A673 (cell line): ENCODE measurements at regions not wholly inside any gene's neighbourhood (a gene's known extent, or its start where the extent isn't known, plus 50 kb on each side); places are given as distances from the start of the nearest gene placed in this dataset.

ENCODE experiments used
- BruUV-seq: library from RNA; stranded (reverse); fragments of 400-500 nt; replicated peaks from 2 replicates; lab custom pipeline; 2021; lab: Mats Ljungman, UMichigan
- CTCF ChIA-PET: fragments of 300-600 bp; sonication (Branson Sonifier 250); formaldehyde crosslinking; loops from one replicate; lab custom pipeline; 2022; ENCODE audit warnings: antibody characterized with exemption; lab: Charles Lee
- POLR2A ChIA-PET: fragments of 300-600 bp; sonication (Branson Sonifier 250); formaldehyde crosslinking; loops from one replicate; lab custom pipeline; 2022; ENCODE audit warnings: antibody characterized with exemption; ENCODE audit not compliant: low non-redundant PET; lab: Charles Lee
- DNase-seq: peaks from one replicate; pipeline ENCODE4 v3.0.0-alpha.2; 2015; ENCODE audit warnings: low spot score
- H3K27ac ChIP-seq: fragments of 200-600 bp; sonication (generic); 2 replicates; pipeline ENCODE4 v1.5.1; 2016; ENCODE audit warnings: mixed run types, low read depth, mild to moderate bottlenecking, mixed read lengths, antibody characterized with exemption, low read length; ENCODE audit not compliant: poor library complexity, severe bottlenecking
- H3K27me3 ChIP-seq: fragments of 200-600 bp; sonication (generic); replicated peaks from 2 replicates; pipeline ENCODE4 v1.6.1; 2017; ENCODE audit warnings: mixed run types, low read depth, mild to moderate bottlenecking, mixed read lengths, antibody characterized with exemption, low read length; ENCODE audit not compliant: insufficient read depth, poor library complexity
- H3K36me3 ChIP-seq: fragments of 200-600 bp; sonication (generic); 2 replicates; pipeline ENCODE4 v1.6.1; 2016; ENCODE audit warnings: mixed run types, mild to moderate bottlenecking, mixed read lengths, antibody characterized with exemption, low read length; ENCODE audit not compliant: insufficient read depth, poor library complexity, severe bottlenecking
- H3K4me1 ChIP-seq: fragments of 200-600 bp; sonication (generic); 2 replicates; pipeline ENCODE4 v1.6.1; 2017; ENCODE audit warnings: mixed run types, mild to moderate bottlenecking, mixed read lengths, antibody characterized with exemption, low read length; ENCODE audit not compliant: insufficient read depth, poor library complexity, severe bottlenecking
- H3K4me3 ChIP-seq: fragments of 200-600 bp; sonication (generic); 2 replicates; pipeline ENCODE4 v1.5.1; 2016; ENCODE audit warnings: low read depth, mixed run types, mild to moderate bottlenecking, mixed read lengths, low read length; ENCODE audit not compliant: poor library complexity, severe bottlenecking
- H3K9me3 ChIP-seq: fragments of 200-600 bp; sonication (generic); 2 replicates; pipeline ENCODE4 v1.6.1; 2016; ENCODE audit warnings: mixed run types, low read depth, mild to moderate bottlenecking, mixed read lengths, antibody characterized with exemption, low read length; ENCODE audit not compliant: poor library complexity, severe bottlenecking
- EZH2 ChIP-seq: fragments of 200-600 bp; sonication (generic); IDR thresholded peaks from 2 replicates; pipeline ENCODE4 v1.6.1; 2017; ENCODE audit warnings: borderline replicate concordance, low read depth, mild to moderate bottlenecking, mixed read lengths, antibody characterized with exemption, low read length; ENCODE audit not compliant: poor library complexity, severe bottlenecking
- intact Hi-C: fragments of 100-400 bp; cut with micrococcal nuclease; formaldehyde crosslinking; loops from one replicate; pipeline ENCODE4 v1.10.0; 2022; ENCODE audit not compliant: unreplicated experiment
- TF ChIP-seq, protein P1 (sequence below): fragments of 300-800, 200-600 bp; sonication (generic); conservative IDR thresholded peaks from 2 replicates; pipeline ENCODE4 v1.5.1; 2017; ENCODE audit warnings: low read depth, mild to moderate bottlenecking, antibody characterized with exemption, low read length, moderate library complexity, mixed read lengths

DNA sequence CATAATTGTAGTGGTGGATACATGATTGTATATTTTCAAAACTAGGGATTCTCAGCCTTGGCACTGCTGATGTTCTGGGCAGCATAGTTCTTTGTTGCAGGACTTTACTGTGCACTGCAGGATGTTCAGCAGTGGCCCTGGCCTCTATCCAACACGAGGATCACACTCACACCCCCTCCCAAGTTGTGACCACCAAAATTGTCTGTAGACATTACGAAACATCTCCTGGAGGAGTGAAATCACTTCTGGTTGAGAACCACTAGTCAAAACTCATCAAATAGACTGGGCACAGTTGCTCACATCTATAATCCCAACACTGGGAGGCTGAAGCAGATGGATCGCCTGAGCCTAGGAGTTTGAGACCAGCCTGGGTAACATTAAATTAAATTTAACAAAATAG, 123.1 kb upstream of the CDYL start:
- Histone ChIP-seq H3K4me3 (no peak overlapping the region), H3K27ac (no peak overlapping the region), H3K27me3 (no peaks in the 10 kb centered on the region), H3K36me3 (no peaks in the 10 kb centered on the region), H3K9me3 (peaks cover 8% of the 10 kb centered on the region), H3K4me1 (no peaks in the 10 kb centered on the region)
- peak; percentile 11 for DNase-seq
- ChIA-PET POLR2A (no interaction called here), CTCF (no interaction called here)
- TF ChIP-seq, protein P1, sequence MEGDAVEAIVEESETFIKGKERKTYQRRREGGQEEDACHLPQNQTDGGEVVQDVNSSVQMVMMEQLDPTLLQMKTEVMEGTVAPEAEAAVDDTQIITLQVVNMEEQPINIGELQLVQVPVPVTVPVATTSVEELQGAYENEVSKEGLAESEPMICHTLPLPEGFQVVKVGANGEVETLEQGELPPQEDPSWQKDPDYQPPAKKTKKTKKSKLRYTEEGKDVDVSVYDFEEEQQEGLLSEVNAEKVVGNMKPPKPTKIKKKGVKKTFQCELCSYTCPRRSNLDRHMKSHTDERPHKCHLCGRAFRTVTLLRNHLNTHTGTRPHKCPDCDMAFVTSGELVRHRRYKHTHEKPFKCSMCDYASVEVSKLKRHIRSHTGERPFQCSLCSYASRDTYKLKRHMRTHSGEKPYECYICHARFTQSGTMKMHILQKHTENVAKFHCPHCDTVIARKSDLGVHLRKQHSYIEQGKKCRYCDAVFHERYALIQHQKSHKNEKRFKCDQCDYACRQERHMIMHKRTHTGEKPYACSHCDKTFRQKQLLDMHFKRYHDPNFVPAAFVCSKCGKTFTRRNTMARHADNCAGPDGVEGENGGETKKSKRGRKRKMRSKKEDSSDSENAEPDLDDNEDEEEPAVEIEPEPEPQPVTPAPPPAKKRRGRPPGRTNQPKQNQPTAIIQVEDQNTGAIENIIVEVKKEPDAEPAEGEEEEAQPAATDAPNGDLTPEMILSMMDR: no peak
- no peak for TF ChIP-seq EZH2
- intact Hi-C loops: no loop called here
- no TSS peak for BruUV-seq

DNA sequence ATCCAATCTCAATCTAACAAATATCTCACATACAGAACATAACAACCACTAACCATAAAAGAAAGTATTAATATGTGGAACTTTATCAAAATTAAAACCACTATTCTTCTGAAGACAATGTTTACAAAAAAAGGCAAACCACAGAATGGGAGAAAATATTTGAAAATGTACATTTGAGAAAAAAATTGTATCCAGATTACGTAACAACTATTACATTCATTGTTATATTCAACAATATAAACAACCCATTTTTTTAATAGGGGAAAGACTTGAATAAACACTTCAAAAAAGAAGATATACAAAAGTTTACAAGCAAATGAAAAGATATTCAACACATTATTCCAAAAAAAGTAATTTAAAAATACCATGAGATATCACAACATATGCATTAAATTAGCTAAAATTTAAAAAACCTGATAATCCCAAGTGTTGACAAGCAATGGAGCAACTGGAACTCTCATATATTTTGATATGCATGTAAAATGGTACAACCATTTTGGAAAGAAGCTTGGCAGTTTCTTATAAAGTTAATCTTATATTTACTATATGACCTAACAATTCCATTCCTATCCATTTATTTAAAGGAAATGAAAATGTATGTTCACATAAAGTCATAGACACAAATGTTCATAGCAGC, 124.3 kb upstream of the CDYL start:
- H3K27ac ChIP-seq: no peak overlapping the region
- intact Hi-C loops: no loop called here
- no peaks in the 10 kb centered on the region for H3K27me3 ChIP-seq
- BruUV-seq: no TSS peak
- CTCF ChIA-PET: no interaction called here
- TF ChIP-seq, protein P1: no peak
- TF ChIP-seq EZH2: no peak
- POLR2A ChIA-PET: no interaction called here
- no peak for DNase-seq
- H3K4me3 ChIP-seq: no peak overlapping the region
- H3K9me3 ChIP-seq: peaks cover 8% of the 10 kb centered on the region
- H3K36me3 ChIP-seq: no peaks in the 10 kb centered on the region
- peaks cover 5% of the 10 kb centered on the region for H3K4me1 ChIP-seq

DNA sequence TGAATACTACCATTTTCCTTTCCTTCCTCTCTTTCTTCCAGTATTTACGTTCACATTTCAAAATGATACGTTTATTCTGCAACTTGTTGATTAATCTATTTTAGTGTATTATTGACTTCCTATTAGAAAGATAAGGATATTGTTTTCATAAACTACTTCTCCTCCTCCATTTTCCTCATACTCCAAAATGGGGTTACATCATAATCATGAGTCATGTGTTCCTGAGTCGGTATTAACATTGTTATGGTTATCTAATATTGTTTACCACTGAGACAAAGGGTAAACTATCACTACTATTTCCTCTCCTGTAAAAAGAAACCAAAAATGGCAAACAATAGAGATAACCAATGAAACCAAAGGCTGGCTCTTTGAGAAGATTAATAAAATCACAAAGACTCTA, 126.5 kb upstream of the CDYL start:
- POLR2A ChIA-PET: no interaction called here
- Histone ChIP-seq H3K27ac (no peak overlapping the region), H3K9me3 (peaks cover 8% of the 10 kb centered on the region), H3K4me3 (no peak overlapping the region), H3K4me1 (peaks cover 5% of the 10 kb centered on the region), H3K27me3 (no peaks in the 10 kb centered on the region), H3K36me3 (no peaks in the 10 kb centered on the region)
- CTCF ChIA-PET: no interaction called here
- intact Hi-C loops: loop anchor here (5.0 kb wide), 1 partner anchor 128 kb away; the partner anchor contains the start of gene CDYL
- TF ChIP-seq, protein P1: no peak
- no peak for TF ChIP-seq EZH2
- BruUV-seq: no TSS peak
- no peak for DNase-seq
